Rectal smooth muscle tissue (tissue), 1 donor: ENCODE measurements at regions not wholly inside any gene's neighbourhood (a gene's known extent, or its start where the extent isn't known, plus 50 kb on each side); places are given as distances from the start of the nearest gene placed in this dataset.
"Not testable (repeated sequence)": the region's sequence is repeated elsewhere in the genome, so short reads cannot be mapped to it uniquely, and the experiment has no call there.

ENCODE experiments used
- H3K27ac ChIP-seq: one replicate; pipeline ENCODE4 v1.7.0; 2013; ENCODE audit warnings: low read depth, low read length, inconsistent platforms
- H3K27me3 ChIP-seq: one replicate; pipeline ENCODE4 v1.7.0; 2013; ENCODE audit warnings: low read length; ENCODE audit not compliant: control insufficient read depth, insufficient read depth
- H3K36me3 ChIP-seq: one replicate; pipeline ENCODE4 v1.7.0; 2013; ENCODE audit warnings: low read length; ENCODE audit not compliant: control insufficient read depth, insufficient read depth
- H3K4me1 ChIP-seq: one replicate; pipeline ENCODE4 v1.7.0; 2013; ENCODE audit warnings: low read length; ENCODE audit not compliant: control insufficient read depth, insufficient read depth
- H3K4me3 ChIP-seq: one replicate; pipeline ENCODE4 v1.7.0; 2013; ENCODE audit warnings: low read length
- H3K9ac ChIP-seq: one replicate; pipeline ENCODE4 v1.7.0; 2013; ENCODE audit warnings: low read length

GRCh38 chrX:77014377-77015372, 432.5 kb upstream of the FGF16 start:
- H3K27me3 ChIP-seq: no peaks in the 10 kb centered on the region
- no peaks in the 10 kb centered on the region for H3K4me1 ChIP-seq
- H3K4me3 ChIP-seq: no peak overlapping the region
- H3K9ac ChIP-seq: no peak overlapping the region
- no peak overlapping the region for H3K27ac ChIP-seq
- no peaks in the 10 kb centered on the region for H3K36me3 ChIP-seq

- no peak overlapping the region for H3K4me3 ChIP-seq
- no peaks in the 10 kb centered on the region for H3K36me3 ChIP-seq
- no peak overlapping the region for H3K27ac ChIP-seq
- H3K9ac ChIP-seq: no peak overlapping the region
- H3K27me3 ChIP-seq: no peaks in the 10 kb centered on the region
- no peaks in the 10 kb centered on the region for H3K4me1 ChIP-seq
These were observed 430.1 kb upstream of the FGF16 start for GRCh38 chrX:77017093-77017492.

- H3K36me3 ChIP-seq, H3K9ac ChIP-seq, H3K27ac ChIP-seq, H3K27me3 ChIP-seq, H3K4me1 ChIP-seq: not testable (repeated sequence)
- H3K4me3 ChIP-seq: peak overlapping the region; percentile 32
These were observed 400.9 kb upstream of the FGF16 start for GRCh38 chrX:77046180-77046810.

- no peak overlapping the region for H3K9ac ChIP-seq
- no peak overlapping the region for H3K4me3 ChIP-seq
- H3K27ac ChIP-seq: no peak overlapping the region
- H3K27me3 ChIP-seq: no peaks in the 10 kb centered on the region
- H3K36me3 ChIP-seq: no peaks in the 10 kb centered on the region
- no peaks in the 10 kb centered on the region for H3K4me1 ChIP-seq
These were observed 386.6 kb upstream of the FGF16 start for GRCh38 chrX:77060572-77060971.

GRCh38 chrX:77061022-77061421, 386.2 kb upstream of the FGF16 start:
- Histone ChIP-seq H3K4me3 (no peak overlapping the region), H3K4me1 (no peaks in the 10 kb centered on the region), H3K27me3 (no peaks in the 10 kb centered on the region), H3K27ac (no peak overlapping the region), H3K9ac (no peak overlapping the region), H3K36me3 (no peaks in the 10 kb centered on the region)

GRCh38 chrX:77061545-77061944, 385.6 kb upstream of the FGF16 start:
- H3K9ac ChIP-seq: no peak overlapping the region
- H3K36me3 ChIP-seq: no peaks in the 10 kb centered on the region
- no peaks in the 10 kb centered on the region for H3K4me1 ChIP-seq
- no peak overlapping the region for H3K4me3 ChIP-seq
- H3K27me3 ChIP-seq: no peaks in the 10 kb centered on the region
- no peak overlapping the region for H3K27ac ChIP-seq

GRCh38 chrX:77065896-77066295, 381.3 kb upstream of the FGF16 start:
- no peaks in the 10 kb centered on the region for H3K27me3 ChIP-seq
- no peak overlapping the region for H3K9ac ChIP-seq
- no peaks in the 10 kb centered on the region for H3K36me3 ChIP-seq
- H3K27ac ChIP-seq: no peak overlapping the region
- no peak overlapping the region for H3K4me3 ChIP-seq
- H3K4me1 ChIP-seq: no peaks in the 10 kb centered on the region

GRCh38 chrX:77070202-77070918, 376.8 kb upstream of the FGF16 start:
- H3K27me3 ChIP-seq: no peaks in the 10 kb centered on the region
- H3K27ac ChIP-seq: no peak overlapping the region
- H3K4me3 ChIP-seq: no peak overlapping the region
- H3K4me1 ChIP-seq: no peaks in the 10 kb centered on the region
- H3K9ac ChIP-seq: no peak overlapping the region
- H3K36me3 ChIP-seq: no peaks in the 10 kb centered on the region

- Histone ChIP-seq H3K27me3 (no peaks in the 10 kb centered on the region), H3K36me3 (no peaks in the 10 kb centered on the region), H3K4me1 (no peaks in the 10 kb centered on the region), H3K27ac (no peak overlapping the region), H3K4me3 (no peak overlapping the region), H3K9ac (no peak overlapping the region)
These were observed 370.3 kb upstream of the FGF16 start for GRCh38 chrX:77076896-77077295.

GRCh38 chrX:77081237-77081636, 366.0 kb upstream of the FGF16 start:
- not testable (repeated sequence) for H3K27ac ChIP-seq, H3K27me3 ChIP-seq, H3K36me3 ChIP-seq, H3K4me3 ChIP-seq, H3K4me1 ChIP-seq, H3K9ac ChIP-seq

- no peak overlapping the region for H3K4me3 ChIP-seq
- no peaks in the 10 kb centered on the region for H3K27me3 ChIP-seq
- H3K36me3 ChIP-seq: no peaks in the 10 kb centered on the region
- no peak overlapping the region for H3K9ac ChIP-seq
- H3K27ac ChIP-seq: no peak overlapping the region
- no peaks in the 10 kb centered on the region for H3K4me1 ChIP-seq
These were observed 361.8 kb upstream of the FGF16 start for GRCh38 chrX:77085372-77085771.

- Histone ChIP-seq H3K27ac (no peak overlapping the region), H3K4me3 (no peak overlapping the region), H3K9ac (no peak overlapping the region), H3K27me3 (no peaks in the 10 kb centered on the region), H3K36me3 (no peaks in the 10 kb centered on the region), H3K4me1 (no peaks in the 10 kb centered on the region)
These were observed 359.5 kb upstream of the FGF16 start for GRCh38 chrX:77087529-77088169.
